Neural cell (in vitro differentiated cells): ENCODE measurements at regions not wholly inside any gene's neighbourhood (a gene's known extent, or its start where the extent isn't known, plus 50 kb on each side); places are given as distances from the start of the nearest gene placed in this dataset.
"Not testable (repeated sequence)": the region's sequence is repeated elsewhere in the genome, so short reads cannot be mapped to it uniquely, and the experiment has no call there.

Experiments
- POLR2AphosphoS5 ChIP-seq: IDR thresholded peaks from 2 replicates; pipeline ENCODE4 v1.6.1; 2012
- TF ChIP-seq, protein P1 (sequence below): fragments of 450-650 bp; IDR thresholded peaks from 2 replicates; pipeline ENCODE4 v1.5.1; 2014; ENCODE audit warnings: antibody characterized with exemption, mild to moderate bottlenecking, moderate library complexity; ENCODE audit not compliant: poor library complexity, severe bottlenecking

DNA sequence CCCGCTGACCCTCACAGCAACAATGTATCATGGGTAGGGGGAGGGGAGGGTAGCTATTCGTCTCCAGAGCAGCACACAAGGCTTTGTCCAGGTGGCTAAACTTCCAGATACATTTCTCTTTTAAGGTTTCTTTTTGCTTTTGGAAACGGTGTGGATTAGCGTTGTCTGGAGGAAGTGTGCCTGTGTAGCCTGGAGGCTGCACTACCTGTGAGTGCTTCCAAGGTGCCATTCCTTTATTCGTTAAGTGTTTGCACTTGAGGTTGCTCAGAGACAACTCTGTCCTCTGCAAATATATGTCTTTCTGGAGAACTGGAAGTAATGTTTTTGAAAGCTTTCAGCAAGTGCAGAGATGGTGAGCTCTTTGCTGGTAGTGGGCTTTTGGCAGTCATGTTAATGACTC lies 53.1 kb downstream of the HSFY1 start:
- TF ChIP-seq POLR2AphosphoS5: not testable (repeated sequence)
- TF ChIP-seq, protein P1, sequence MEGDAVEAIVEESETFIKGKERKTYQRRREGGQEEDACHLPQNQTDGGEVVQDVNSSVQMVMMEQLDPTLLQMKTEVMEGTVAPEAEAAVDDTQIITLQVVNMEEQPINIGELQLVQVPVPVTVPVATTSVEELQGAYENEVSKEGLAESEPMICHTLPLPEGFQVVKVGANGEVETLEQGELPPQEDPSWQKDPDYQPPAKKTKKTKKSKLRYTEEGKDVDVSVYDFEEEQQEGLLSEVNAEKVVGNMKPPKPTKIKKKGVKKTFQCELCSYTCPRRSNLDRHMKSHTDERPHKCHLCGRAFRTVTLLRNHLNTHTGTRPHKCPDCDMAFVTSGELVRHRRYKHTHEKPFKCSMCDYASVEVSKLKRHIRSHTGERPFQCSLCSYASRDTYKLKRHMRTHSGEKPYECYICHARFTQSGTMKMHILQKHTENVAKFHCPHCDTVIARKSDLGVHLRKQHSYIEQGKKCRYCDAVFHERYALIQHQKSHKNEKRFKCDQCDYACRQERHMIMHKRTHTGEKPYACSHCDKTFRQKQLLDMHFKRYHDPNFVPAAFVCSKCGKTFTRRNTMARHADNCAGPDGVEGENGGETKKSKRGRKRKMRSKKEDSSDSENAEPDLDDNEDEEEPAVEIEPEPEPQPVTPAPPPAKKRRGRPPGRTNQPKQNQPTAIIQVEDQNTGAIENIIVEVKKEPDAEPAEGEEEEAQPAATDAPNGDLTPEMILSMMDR: not testable (repeated sequence)
